IMR-90 (cell line): ENCODE measurements at regions not wholly inside any gene's neighbourhood (a gene's known extent, or its start where the extent isn't known, plus 50 kb on each side); places are given as distances from the start of the nearest gene placed in this dataset.

Experiments used
- ATAC-seq: fragments of 200-7000 bp; cut with Tn5 transposase; 2 replicates; pipeline ENCODE4 v1.9.1; 2020; ENCODE audit warnings: low read depth, mild to moderate bottlenecking, moderate library complexity
- BruUV-seq: library from RNA; stranded (reverse); fragments of 400-500 nt; replicated peaks from 2 replicates; lab custom pipeline; 2021; lab: Mats Ljungman, UMichigan
- CTCF ChIA-PET: fragments of 300-600 bp; formaldehyde crosslinking; extraction: SDS; loops from one replicate; lab custom pipeline; 2021; ENCODE audit warnings: antibody characterized with exemption; lab: Yijun Ruan, JAX
- POLR2A ChIA-PET: fragments of 300-600 bp; sonication (Branson Sonifier 250); formaldehyde crosslinking; loops from one replicate; lab custom pipeline; 2022; ENCODE audit warnings: antibody characterized with exemption; ENCODE audit not compliant: unreplicated experiment; lab: Charles Lee
- DNase-seq: peaks from one replicate; pipeline ENCODE4 v3.0.0; 2013
- H2AFZ ChIP-seq: replicated peaks from 2 replicates; pipeline ENCODE3; 2013; ENCODE audit warnings: low read length, mild to moderate bottlenecking; ENCODE audit not compliant: poor library complexity
- H2AK5ac ChIP-seq: 2 replicates; pipeline ENCODE4 v1.6.1; 2013; ENCODE audit warnings: low read depth, low read length, inconsistent platforms
- H2AK9ac ChIP-seq: replicated peaks from 2 replicates; pipeline ENCODE3; 2013; ENCODE audit warnings: mild to moderate bottlenecking, low read depth, low read length, moderate library complexity; ENCODE audit not compliant: poor library complexity
- H2BK120ac ChIP-seq: 2 replicates; pipeline ENCODE4 v1.6.1; 2013; ENCODE audit warnings: low read depth, low read length, inconsistent platforms
- H2BK15ac ChIP-seq: 3 replicates; pipeline ENCODE4 v1.6.1; 2013; ENCODE audit warnings: low read depth, low read length, inconsistent platforms
- H2BK20ac ChIP-seq: 2 replicates; pipeline ENCODE4 v1.6.1; 2013; ENCODE audit warnings: low read depth, mild to moderate bottlenecking, inconsistent platforms, low read length, moderate library complexity
- H2BK5ac ChIP-seq: 2 replicates; pipeline ENCODE4 v1.6.1; 2013; ENCODE audit warnings: mild to moderate bottlenecking, low read depth, low read length, inconsistent platforms; ENCODE audit not compliant: poor library complexity, severe bottlenecking
- H3K14ac ChIP-seq: replicated peaks from 2 replicates; pipeline ENCODE4 v1.6.1; 2013; ENCODE audit warnings: low read depth, low read length, inconsistent platforms
- H3K18ac ChIP-seq: 2 replicates; pipeline ENCODE4 v1.6.1; 2013; ENCODE audit warnings: low read depth, low read length, control low read depth
- H3K23ac ChIP-seq: 2 replicates; pipeline ENCODE4 v1.6.1; 2013; ENCODE audit warnings: low read depth, low read length, inconsistent platforms
- H3K27ac ChIP-seq: 2 replicates; pipeline ENCODE4 v1.5.1; 2013; ENCODE audit warnings: mild to moderate bottlenecking, control low read depth, low read length; ENCODE audit not compliant: insufficient read depth
- H3K27me3 ChIP-seq: 2 replicates; pipeline ENCODE4 v1.6.1; 2013; ENCODE audit warnings: low read length; ENCODE audit not compliant: control insufficient read depth, insufficient read depth
- H3K36me3 ChIP-seq: 2 replicates; pipeline ENCODE4 v1.6.1; 2013; ENCODE audit warnings: low read length, mixed read lengths; ENCODE audit not compliant: control insufficient read depth, insufficient read depth
- H3K4ac ChIP-seq: 2 replicates; pipeline ENCODE4 v1.6.1; 2013; ENCODE audit warnings: low read depth, low read length, inconsistent platforms
- H3K4me1 ChIP-seq: 2 replicates; pipeline ENCODE4 v1.6.1; 2013; ENCODE audit warnings: low read length, mixed read lengths; ENCODE audit not compliant: control insufficient read depth, insufficient read depth
- H3K4me2 ChIP-seq: 2 replicates; pipeline ENCODE4 v1.6.1; 2013; ENCODE audit warnings: low read depth, mild to moderate bottlenecking, control low read depth, low read length, moderate library complexity
- H3K4me3 ChIP-seq: 2 replicates; pipeline ENCODE4 v1.5.1; 2013; ENCODE audit warnings: low read depth, mild to moderate bottlenecking, control low read depth, low read length, moderate library complexity; ENCODE audit not compliant: insufficient read depth
- H3K56ac ChIP-seq: 2 replicates; pipeline ENCODE4 v1.6.1; 2013; ENCODE audit warnings: low read length, inconsistent platforms; ENCODE audit not compliant: insufficient read depth; ENCODE audit errors: extremely low read depth
- H3K79me1 ChIP-seq, 2 experiments: 2 replicates each; pipeline ENCODE4 v1.6.1; 2013; ENCODE audit warnings: low read length in 2 of 2, inconsistent platforms in 1 of 2, low read depth in 1 of 2
- H3K9ac ChIP-seq: 2 replicates; pipeline ENCODE4 v1.6.1; 2013; ENCODE audit warnings: low read depth, low read length, control low read depth
- H3K9me1 ChIP-seq: 2 replicates; pipeline ENCODE4 v1.6.1; 2013; ENCODE audit warnings: low read length, inconsistent platforms; ENCODE audit not compliant: insufficient read depth
- H3K9me3 ChIP-seq: 2 replicates; pipeline ENCODE4 v1.6.1; 2013; ENCODE audit warnings: low read length; ENCODE audit not compliant: control insufficient read depth, insufficient read depth
- H4K20me1 ChIP-seq: 2 replicates; pipeline ENCODE4 v1.6.1; 2013; ENCODE audit warnings: low read length, inconsistent platforms; ENCODE audit not compliant: insufficient read depth
- H4K5ac ChIP-seq: 2 replicates; pipeline ENCODE4 v1.6.1; 2013; ENCODE audit warnings: mild to moderate bottlenecking, low read depth, low read length, control low read depth
- H4K8ac ChIP-seq, 2 experiments: 2 replicates each; pipeline ENCODE4 v1.6.1; 2013; ENCODE audit warnings: low read depth in 2 of 2, low read length in 2 of 2, control low read depth in 1 of 2, inconsistent platforms in 1 of 2
- H4K91ac ChIP-seq: 2 replicates; pipeline ENCODE4 v1.6.1; 2013; ENCODE audit warnings: low read depth, low read length, inconsistent platforms; ENCODE audit not compliant: insufficient read depth
- BHLHE40 ChIP-seq: fragments of 150-350 bp; IDR thresholded peaks from 2 replicates; pipeline ENCODE4 v1.6.1; 2016; ENCODE audit warnings: mild to moderate bottlenecking, low read depth, low read length
- CEBPB ChIP-seq: IDR thresholded peaks from 2 replicates; pipeline ENCODE4 v1.6.1; 2012; ENCODE audit warnings: low read depth, low read length, improper control_type of control experiment
- CHD1 ChIP-seq: IDR thresholded peaks from 2 replicates; pipeline ENCODE4 v1.6.1; 2012; ENCODE audit warnings: low read depth, low read length, improper control_type of control experiment
- FOS ChIP-seq: fragments of 150-350 bp; IDR thresholded peaks from 2 replicates; pipeline ENCODE4 v1.6.1; 2016; ENCODE audit warnings: low read depth, low read length
- MAFK ChIP-seq: IDR thresholded peaks from 2 replicates; pipeline ENCODE4 v1.6.1; 2012; ENCODE audit warnings: low read depth, low read length, improper control_type of control experiment
- MAZ ChIP-seq: IDR thresholded peaks from 2 replicates; pipeline ENCODE4 v1.6.1; 2012; ENCODE audit warnings: low read depth, mild to moderate bottlenecking, low read length, improper control_type of control experiment, moderate library complexity, borderline replicate concordance
- MXI1 ChIP-seq: IDR thresholded peaks from 2 replicates; pipeline ENCODE4 v1.6.1; 2012; ENCODE audit warnings: low read depth, mild to moderate bottlenecking, low read length, moderate library complexity, borderline replicate concordance
- NFE2L2 ChIP-seq: fragments of 150-350 bp; IDR thresholded peaks from 2 replicates; pipeline ENCODE4 v1.6.1; 2016; ENCODE audit warnings: low read depth, mild to moderate bottlenecking, low read length
- POLR2A ChIP-seq: IDR thresholded peaks from 2 replicates; pipeline ENCODE4 v1.6.1; 2012; ENCODE audit warnings: mild to moderate bottlenecking, low read depth, low read length
- RAD21 ChIP-seq: IDR thresholded peaks from 2 replicates; pipeline ENCODE4 v1.6.1; 2012; ENCODE audit warnings: low read length, improper control_type of control experiment
- RCOR1 ChIP-seq: IDR thresholded peaks from 2 replicates; pipeline ENCODE4 v1.6.1; 2012; ENCODE audit warnings: mild to moderate bottlenecking, low read length, improper control_type of control experiment; ENCODE audit not compliant: insufficient replicate concordance
- RFX5 ChIP-seq: IDR thresholded peaks from 2 replicates; pipeline ENCODE4 v1.8.0; 2012; ENCODE audit warnings: low read depth, mild to moderate bottlenecking, low read length, moderate library complexity
- SMC3 ChIP-seq: fragments of 150-350 bp; IDR thresholded peaks from 2 replicates; pipeline ENCODE4 v1.6.1; 2016; ENCODE audit warnings: low read depth, mild to moderate bottlenecking, antibody characterized with exemption, low read length, moderate library complexity
- WGBS, 2 experiments: methylation state at CpG; one replicate each; pipeline versions ENCODE4 v1.1.5 to v1.1.7; 2013; ENCODE audit warnings: missing lambda C conversion rate in 2 of 2; ENCODE audit not compliant: insufficient read length in 1 of 2; ENCODE audit errors: extremely low coverage in 2 of 2; 5-methylcytosine and 5-hydroxymethylcytosine counted together
- dilution Hi-C: fragments of 300-500 bp; cut with HindIII; formaldehyde crosslinking; loops from one replicate; pipeline ENCODE4 v1.14.3; 2018; ENCODE audit warnings: low sequenced_read_pairs; ENCODE audit not compliant: unreplicated experiment
- in situ Hi-C: fragments of 300-500 bp; cut with MboI; formaldehyde crosslinking; loops from 3 replicates; pipeline ENCODE4 v1.14.3; 2019; ENCODE audit warnings: low sequenced_read_pairs, inconsistent platforms, mixed read lengths
- intact Hi-C: fragments of 100-400 bp; cut with micrococcal nuclease; formaldehyde crosslinking; loops from 2 replicates; pipeline ENCODE4 v1.10.0; 2022
- TF ChIP-seq, protein P1 (sequence below): fragments of 150-350 bp; IDR thresholded peaks from 2 replicates; pipeline ENCODE4 v1.6.1; 2016; ENCODE audit warnings: low read depth, mild to moderate bottlenecking, low read length, moderate library complexity, borderline replicate concordance
- TF ChIP-seq, protein P2 (sequence below): fragments of 150-350 bp; IDR thresholded peaks from 2 replicates; pipeline ENCODE4 v1.6.1; 2017; ENCODE audit warnings: mild to moderate bottlenecking, antibody characterized with exemption, low read length, low read depth
- TF ChIP-seq, protein P3 (sequence below): conservative IDR thresholded peaks from 2 replicates; pipeline ENCODE4 v1.5.1; 2012; ENCODE audit warnings: mild to moderate bottlenecking, low read depth, low read length, improper control_type of control experiment

DNA sequence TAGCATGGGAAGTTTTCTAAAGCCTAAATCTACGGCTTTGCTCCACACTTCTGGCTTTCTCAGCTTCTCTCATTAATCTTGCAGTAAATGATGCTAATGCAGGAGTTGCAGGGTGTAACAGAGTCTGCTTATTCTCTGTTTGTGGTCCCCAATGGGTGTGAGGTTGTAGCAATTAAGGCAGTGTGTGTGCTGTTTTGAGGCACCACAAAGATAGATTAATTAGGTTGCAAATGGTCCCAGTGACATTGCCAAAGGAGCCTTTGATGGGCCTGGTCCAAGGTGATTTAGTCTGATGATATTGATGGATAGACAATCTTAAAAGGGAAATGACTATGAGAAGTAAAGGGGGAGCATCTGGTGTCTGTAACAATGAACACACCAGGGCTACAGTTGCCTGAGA, 1313.7 kb upstream of the CDH8 start:
- dilution Hi-C loops (no loop called here), intact Hi-C loops (no loop called here), in situ Hi-C loops (loop anchor here (25.0 kb wide), 2 partner anchors 1112 to 1762 kb away; partner anchors contain the start of gene CDH11)
- CTCF ChIA-PET, result no interaction called here
- no peaks in the 10 kb centered on the region for H3K36me3 ChIP-seq
- H2AFZ ChIP-seq, result no peak overlapping the region
- H2AK9ac ChIP-seq, result no peak overlapping the region
- H4K8ac ChIP-seq, result no peak overlapping the region
- WGBS, 2 experiments, result no CpG with 5 or more reads among the region's 1 CpG
- no peak overlapping the region for H3K4ac ChIP-seq
- ATAC-seq (no peak), DNase-seq (no peak)
- no peaks in the 10 kb centered on the region for H3K79me1 ChIP-seq
- no peak overlapping the region for H3K14ac ChIP-seq
- no peak overlapping the region for H3K4me2 ChIP-seq
- H4K5ac ChIP-seq, result no peak overlapping the region
- no peak overlapping the region for H2BK15ac ChIP-seq
- H2BK5ac ChIP-seq, result no peak overlapping the region
- no peak overlapping the region for H2AK5ac ChIP-seq
- POLR2A ChIA-PET, result no interaction called here
- H3K18ac ChIP-seq, result no peak overlapping the region
- H3K23ac ChIP-seq, result no peak overlapping the region
- H3K9me3 ChIP-seq, result no peaks in the 10 kb centered on the region
- no peak overlapping the region for H2BK20ac ChIP-seq
- no peaks in the 10 kb centered on the region for H3K4me1 ChIP-seq
- no peaks in the 10 kb centered on the region for H3K9me1 ChIP-seq
- no peaks in the 10 kb centered on the region for H3K27me3 ChIP-seq
- H4K20me1 ChIP-seq, result no peaks in the 10 kb centered on the region
- no peak overlapping the region for H2BK120ac ChIP-seq
- BruUV-seq, result no TSS peak
- no peak overlapping the region for H3K56ac ChIP-seq
- no peak overlapping the region for H4K91ac ChIP-seq
- no peak overlapping the region for H3K27ac ChIP-seq
- H3K9ac ChIP-seq, result no peak overlapping the region
- TF ChIP-seq SMC3 (no peak), NFE2L2 (no peak), MAZ (no peak), CHD1 (no peak), RAD21 (no peak), FOS (no peak), BHLHE40 (no peak), MAFK (no peak), MXI1 (no peak), CEBPB (no peak), RCOR1 (no peak), POLR2A (no peak), RFX5 (no peak)
- TF ChIP-seq, protein P1, sequence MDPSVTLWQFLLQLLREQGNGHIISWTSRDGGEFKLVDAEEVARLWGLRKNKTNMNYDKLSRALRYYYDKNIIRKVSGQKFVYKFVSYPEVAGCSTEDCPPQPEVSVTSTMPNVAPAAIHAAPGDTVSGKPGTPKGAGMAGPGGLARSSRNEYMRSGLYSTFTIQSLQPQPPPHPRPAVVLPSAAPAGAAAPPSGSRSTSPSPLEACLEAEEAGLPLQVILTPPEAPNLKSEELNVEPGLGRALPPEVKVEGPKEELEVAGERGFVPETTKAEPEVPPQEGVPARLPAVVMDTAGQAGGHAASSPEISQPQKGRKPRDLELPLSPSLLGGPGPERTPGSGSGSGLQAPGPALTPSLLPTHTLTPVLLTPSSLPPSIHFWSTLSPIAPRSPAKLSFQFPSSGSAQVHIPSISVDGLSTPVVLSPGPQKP, result no peak
- TF ChIP-seq, protein P2, sequence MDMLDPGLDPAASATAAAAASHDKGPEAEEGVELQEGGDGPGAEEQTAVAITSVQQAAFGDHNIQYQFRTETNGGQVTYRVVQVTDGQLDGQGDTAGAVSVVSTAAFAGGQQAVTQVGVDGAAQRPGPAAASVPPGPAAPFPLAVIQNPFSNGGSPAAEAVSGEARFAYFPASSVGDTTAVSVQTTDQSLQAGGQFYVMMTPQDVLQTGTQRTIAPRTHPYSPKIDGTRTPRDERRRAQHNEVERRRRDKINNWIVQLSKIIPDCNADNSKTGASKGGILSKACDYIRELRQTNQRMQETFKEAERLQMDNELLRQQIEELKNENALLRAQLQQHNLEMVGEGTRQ, result no peak
- TF ChIP-seq, protein P3, sequence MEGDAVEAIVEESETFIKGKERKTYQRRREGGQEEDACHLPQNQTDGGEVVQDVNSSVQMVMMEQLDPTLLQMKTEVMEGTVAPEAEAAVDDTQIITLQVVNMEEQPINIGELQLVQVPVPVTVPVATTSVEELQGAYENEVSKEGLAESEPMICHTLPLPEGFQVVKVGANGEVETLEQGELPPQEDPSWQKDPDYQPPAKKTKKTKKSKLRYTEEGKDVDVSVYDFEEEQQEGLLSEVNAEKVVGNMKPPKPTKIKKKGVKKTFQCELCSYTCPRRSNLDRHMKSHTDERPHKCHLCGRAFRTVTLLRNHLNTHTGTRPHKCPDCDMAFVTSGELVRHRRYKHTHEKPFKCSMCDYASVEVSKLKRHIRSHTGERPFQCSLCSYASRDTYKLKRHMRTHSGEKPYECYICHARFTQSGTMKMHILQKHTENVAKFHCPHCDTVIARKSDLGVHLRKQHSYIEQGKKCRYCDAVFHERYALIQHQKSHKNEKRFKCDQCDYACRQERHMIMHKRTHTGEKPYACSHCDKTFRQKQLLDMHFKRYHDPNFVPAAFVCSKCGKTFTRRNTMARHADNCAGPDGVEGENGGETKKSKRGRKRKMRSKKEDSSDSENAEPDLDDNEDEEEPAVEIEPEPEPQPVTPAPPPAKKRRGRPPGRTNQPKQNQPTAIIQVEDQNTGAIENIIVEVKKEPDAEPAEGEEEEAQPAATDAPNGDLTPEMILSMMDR, result no peak
- no peak overlapping the region for H3K4me3 ChIP-seq
